ENCODE measurements at regions not wholly inside any gene's neighbourhood (a gene's known extent, or its start where the extent isn't known, plus 50 kb on each side); places are given as distances from the start of the nearest gene placed in this dataset.
A peak's percentile ranks its signal among the peaks of the same experiment; 100 is the strongest.

DNA sequence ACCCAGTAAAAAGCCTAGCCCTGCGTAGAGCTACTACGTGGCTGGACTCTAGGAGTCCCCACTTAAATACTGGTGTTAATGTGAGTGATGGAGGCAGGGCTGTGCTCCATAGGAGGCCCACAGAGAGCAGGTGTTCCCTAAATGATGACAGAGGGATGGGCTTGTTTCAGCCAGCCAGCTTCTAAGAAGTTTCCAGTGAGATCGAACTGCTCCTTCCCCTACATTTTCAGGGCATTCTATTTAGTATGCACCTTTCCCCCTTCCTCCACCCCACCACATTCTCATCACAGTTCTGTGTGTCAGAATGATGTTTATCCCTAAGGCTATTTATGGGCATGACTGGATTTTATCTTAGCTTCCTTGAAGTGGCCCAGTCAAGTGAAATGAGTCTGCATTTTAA, 213.0 kb downstream of the TRIB2 start:
- Histone ChIP-seq H3K36me3 (ENCODE audit: low read depth) (no peaks in the 10 kb centered on the region), H3K4me1 (ENCODE audit: insufficient read depth, poor library complexity, severe bottlenecking) (peaks cover 16% of the 10 kb centered on the region), H3K4me3 (ENCODE audit: severe bottlenecking) (no peak overlapping the region), H3K9me3 (ENCODE audit: severe bottlenecking) (no peaks in the 10 kb centered on the region), H3K27ac (ENCODE audit: poor library complexity, severe bottlenecking) (no peak overlapping the region), H3K27me3 (ENCODE audit: insufficient read depth, poor library complexity, severe bottlenecking) (no peaks in the 10 kb centered on the region)
- no peak for DNase-seq (ENCODE audit: low spot score)
- TF ChIP-seq, protein P1, sequence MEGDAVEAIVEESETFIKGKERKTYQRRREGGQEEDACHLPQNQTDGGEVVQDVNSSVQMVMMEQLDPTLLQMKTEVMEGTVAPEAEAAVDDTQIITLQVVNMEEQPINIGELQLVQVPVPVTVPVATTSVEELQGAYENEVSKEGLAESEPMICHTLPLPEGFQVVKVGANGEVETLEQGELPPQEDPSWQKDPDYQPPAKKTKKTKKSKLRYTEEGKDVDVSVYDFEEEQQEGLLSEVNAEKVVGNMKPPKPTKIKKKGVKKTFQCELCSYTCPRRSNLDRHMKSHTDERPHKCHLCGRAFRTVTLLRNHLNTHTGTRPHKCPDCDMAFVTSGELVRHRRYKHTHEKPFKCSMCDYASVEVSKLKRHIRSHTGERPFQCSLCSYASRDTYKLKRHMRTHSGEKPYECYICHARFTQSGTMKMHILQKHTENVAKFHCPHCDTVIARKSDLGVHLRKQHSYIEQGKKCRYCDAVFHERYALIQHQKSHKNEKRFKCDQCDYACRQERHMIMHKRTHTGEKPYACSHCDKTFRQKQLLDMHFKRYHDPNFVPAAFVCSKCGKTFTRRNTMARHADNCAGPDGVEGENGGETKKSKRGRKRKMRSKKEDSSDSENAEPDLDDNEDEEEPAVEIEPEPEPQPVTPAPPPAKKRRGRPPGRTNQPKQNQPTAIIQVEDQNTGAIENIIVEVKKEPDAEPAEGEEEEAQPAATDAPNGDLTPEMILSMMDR (IDR thresholded peaks at IDR 0.05; ENCODE audit: poor library complexity, severe bottlenecking), result no peak
- ATAC-seq (ENCODE audit: low read depth), result no peak

DNA sequence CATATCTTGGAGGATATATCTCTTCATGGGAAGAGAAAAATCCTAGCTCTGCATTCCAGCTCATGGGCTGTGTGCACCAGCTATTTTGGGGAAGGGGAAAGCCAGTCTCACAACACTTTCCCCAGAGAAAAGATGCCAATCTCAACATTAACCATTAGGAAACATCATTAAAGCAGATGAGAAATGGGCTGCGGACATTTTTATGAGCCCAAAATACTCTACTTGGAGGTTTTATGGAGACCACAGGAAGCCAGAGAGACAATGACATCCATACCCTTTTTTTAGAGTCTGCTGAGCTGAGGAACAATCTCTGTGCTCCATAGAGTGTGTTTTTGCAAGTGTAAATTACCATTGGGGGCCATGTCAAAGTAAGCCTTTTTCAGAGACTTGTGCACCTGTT, 213.7 kb downstream of the TRIB2 start:
- Histone ChIP-seq H3K36me3 (ENCODE audit: low read depth) (no peaks in the 10 kb centered on the region), H3K27me3 (ENCODE audit: insufficient read depth, poor library complexity, severe bottlenecking) (no peaks in the 10 kb centered on the region), H3K4me1 (ENCODE audit: insufficient read depth, poor library complexity, severe bottlenecking) (peaks cover 16% of the 10 kb centered on the region), H3K27ac (ENCODE audit: poor library complexity, severe bottlenecking) (no peak overlapping the region), H3K4me3 (ENCODE audit: severe bottlenecking) (no peak overlapping the region), H3K9me3 (ENCODE audit: severe bottlenecking) (no peaks in the 10 kb centered on the region)
- TF ChIP-seq, protein P1 (IDR thresholded peaks at IDR 0.05; ENCODE audit: poor library complexity, severe bottlenecking), result no peak
- ATAC-seq (ENCODE audit: low read depth) (no peak), DNase-seq (ENCODE audit: low spot score) (no peak)

DNA sequence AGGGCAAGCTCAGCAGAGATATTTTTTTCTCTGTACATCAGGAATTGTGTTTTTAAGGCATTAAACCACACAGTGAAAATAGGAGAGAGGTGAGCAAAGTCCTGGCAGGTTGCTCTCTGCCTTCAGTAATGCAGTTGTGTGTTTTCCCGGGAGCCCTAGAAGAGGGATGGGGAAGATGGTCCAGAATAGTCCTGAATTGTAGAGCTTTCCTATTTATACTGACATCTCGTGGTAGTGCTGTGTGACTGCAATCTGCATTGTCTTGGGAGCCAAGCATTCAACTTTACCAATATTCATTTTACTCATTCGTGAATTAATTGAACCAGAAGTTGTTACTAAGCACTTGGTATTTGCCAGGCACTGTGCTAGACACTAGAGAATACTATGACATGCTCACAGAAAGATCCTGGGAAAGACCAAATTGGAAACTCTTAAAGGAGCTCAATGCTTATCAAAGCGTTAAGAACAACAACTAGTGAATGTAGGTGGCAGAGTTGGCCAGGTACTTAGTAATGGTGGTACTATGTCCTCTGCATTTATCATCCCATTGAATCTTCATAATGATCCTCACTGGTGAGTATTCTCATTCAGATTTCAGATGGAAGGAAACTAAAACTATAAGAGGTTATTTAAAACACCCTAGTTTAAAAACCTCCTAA, 214.6 kb downstream of the TRIB2 start:
- Histone ChIP-seq H3K4me1 (ENCODE audit: insufficient read depth, poor library complexity, severe bottlenecking) (peaks cover 16% of the 10 kb centered on the region), H3K36me3 (ENCODE audit: low read depth) (no peaks in the 10 kb centered on the region), H3K27me3 (ENCODE audit: insufficient read depth, poor library complexity, severe bottlenecking) (no peaks in the 10 kb centered on the region), H3K4me3 (ENCODE audit: severe bottlenecking) (no peak overlapping the region), H3K27ac (ENCODE audit: poor library complexity, severe bottlenecking) (no peak overlapping the region), H3K9me3 (ENCODE audit: severe bottlenecking) (no peaks in the 10 kb centered on the region)
- no peak for DNase-seq (ENCODE audit: low spot score)
- ATAC-seq (ENCODE audit: low read depth), result peak; percentile 58; the same call in 2 of the 3 replicates
- TF ChIP-seq, protein P1 (IDR thresholded peaks at IDR 0.05; ENCODE audit: poor library complexity, severe bottlenecking), result peak; percentile 90

DNA sequence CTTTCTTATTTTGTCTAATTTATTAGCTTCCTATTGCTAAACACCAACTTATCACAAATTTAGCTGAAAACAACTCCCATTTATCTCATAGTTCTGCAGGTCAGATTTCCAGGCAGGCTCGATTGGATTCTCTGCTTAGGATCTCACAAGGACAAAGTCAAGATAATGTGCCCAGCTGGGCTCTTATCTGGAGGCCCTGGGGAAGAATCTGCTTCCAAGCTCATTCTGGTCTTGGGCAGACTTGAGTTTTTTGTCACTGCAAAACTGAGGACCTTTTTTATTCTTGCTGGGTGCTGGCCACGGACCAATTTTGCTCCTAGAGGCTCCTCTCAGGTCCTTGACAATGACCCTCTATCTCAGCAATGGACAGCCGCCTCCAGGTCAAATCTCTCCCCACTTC, 215.5 kb downstream of the TRIB2 start:
- Histone ChIP-seq H3K9me3 (ENCODE audit: severe bottlenecking) (no peaks in the 10 kb centered on the region), H3K27ac (ENCODE audit: poor library complexity, severe bottlenecking) (no peak overlapping the region), H3K27me3 (ENCODE audit: insufficient read depth, poor library complexity, severe bottlenecking) (no peaks in the 10 kb centered on the region), H3K4me1 (ENCODE audit: insufficient read depth, poor library complexity, severe bottlenecking) (peaks cover 16% of the 10 kb centered on the region), H3K4me3 (ENCODE audit: severe bottlenecking) (no peak overlapping the region), H3K36me3 (ENCODE audit: low read depth) (no peaks in the 10 kb centered on the region)
- ATAC-seq (ENCODE audit: low read depth) (no peak), DNase-seq (ENCODE audit: low spot score) (no peak)
- TF ChIP-seq, protein P1 (IDR thresholded peaks at IDR 0.05; ENCODE audit: poor library complexity, severe bottlenecking), result no peak

DNA sequence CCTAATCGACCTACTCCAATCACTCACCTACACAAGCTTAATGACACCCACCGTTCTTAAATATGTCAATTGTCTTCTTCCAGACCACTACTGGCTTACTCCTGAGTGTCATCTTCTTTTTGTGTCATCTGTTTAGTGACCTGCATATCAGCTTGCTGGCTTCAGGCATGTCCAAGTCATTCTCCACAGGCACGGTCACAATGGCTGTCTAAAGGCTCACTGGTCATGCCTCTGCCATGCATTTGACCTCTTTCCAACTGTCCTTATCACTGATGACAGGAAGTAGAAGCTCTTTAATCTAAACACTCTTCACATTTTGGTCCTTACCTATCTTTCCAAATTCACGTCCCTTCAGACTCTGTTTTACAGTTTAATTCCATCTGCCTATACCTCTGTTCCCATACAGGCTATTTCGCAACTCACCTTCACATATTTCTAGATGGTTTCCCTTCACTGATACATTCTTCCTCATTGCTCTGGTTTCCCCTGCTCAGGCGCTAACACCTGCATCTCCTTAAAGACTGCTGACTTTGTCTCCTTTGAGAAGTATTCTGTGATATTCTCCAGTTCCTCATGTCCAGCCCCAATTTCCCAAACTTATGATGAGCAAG, 217.5 kb downstream of the TRIB2 start:
- Histone ChIP-seq H3K27ac (ENCODE audit: poor library complexity, severe bottlenecking) (no peak overlapping the region), H3K27me3 (ENCODE audit: insufficient read depth, poor library complexity, severe bottlenecking) (no peaks in the 10 kb centered on the region), H3K4me1 (ENCODE audit: insufficient read depth, poor library complexity, severe bottlenecking) (peaks cover 1% of the 10 kb centered on the region), H3K9me3 (ENCODE audit: severe bottlenecking) (no peaks in the 10 kb centered on the region), H3K36me3 (ENCODE audit: low read depth) (no peaks in the 10 kb centered on the region), H3K4me3 (ENCODE audit: severe bottlenecking) (no peak overlapping the region)
- DNase-seq (ENCODE audit: low spot score) (no peak), ATAC-seq (ENCODE audit: low read depth) (no peak)
- TF ChIP-seq, protein P1 (IDR thresholded peaks at IDR 0.05; ENCODE audit: poor library complexity, severe bottlenecking), result no peak

Data from RWPE2 (cell line).